HG03354 (cell line): ENCODE measurements at regions not wholly inside any gene's neighbourhood (a gene's known extent, or its start where the extent isn't known, plus 50 kb on each side); places are given as distances from the start of the nearest gene placed in this dataset.

Experiments
- ATAC-seq: cut with Tn5 transposase; IDR thresholded peaks from one replicate; pipeline ENCODE4 v1.9.1; 2021; ENCODE audit warnings: mild to moderate bottlenecking; ENCODE audit not compliant: unreplicated experiment, poor library complexity, severe bottlenecking

GRCh38 chr2:238979636-238980035 is 131.8 kb downstream of the TWIST2 start:
- no peak for ATAC-seq

DNA sequence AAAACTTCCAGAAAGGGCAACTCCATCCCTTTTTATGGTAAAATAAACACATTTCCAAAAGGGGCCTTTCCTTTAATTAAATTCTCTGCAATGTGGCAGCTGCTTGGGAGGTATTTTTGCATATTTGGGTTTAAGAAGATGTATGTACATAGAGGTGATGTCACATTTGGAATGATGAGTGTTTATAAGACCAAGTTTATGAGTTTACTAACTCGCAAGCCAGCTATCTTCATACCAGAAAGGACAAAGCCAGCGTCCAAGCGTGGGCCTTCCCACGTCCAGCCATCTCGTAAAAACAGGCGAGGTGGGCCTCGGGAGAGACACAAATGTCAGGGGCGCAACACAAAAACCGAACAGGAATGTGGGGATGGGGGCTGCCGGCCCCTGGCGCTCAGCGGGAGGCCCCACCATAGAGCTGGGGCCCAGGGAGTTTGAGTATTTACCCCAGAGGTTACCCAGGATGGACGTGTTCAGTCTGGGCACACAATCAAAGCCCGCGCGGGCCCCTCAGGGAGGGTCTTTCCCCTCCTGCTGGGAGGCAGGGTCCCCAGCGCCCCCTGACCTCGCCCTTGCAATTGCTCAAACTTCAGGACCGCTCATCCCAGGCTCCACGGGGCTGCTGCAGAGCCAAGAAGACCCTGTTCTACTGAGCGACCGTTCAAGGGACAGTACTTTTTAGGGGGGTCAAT is 137.3 kb downstream of the TWIST2 start:
- no peak for ATAC-seq

GRCh38 chr2:238985931-238986446 is 138.1 kb downstream of the TWIST2 start:
- no peak for ATAC-seq

DNA sequence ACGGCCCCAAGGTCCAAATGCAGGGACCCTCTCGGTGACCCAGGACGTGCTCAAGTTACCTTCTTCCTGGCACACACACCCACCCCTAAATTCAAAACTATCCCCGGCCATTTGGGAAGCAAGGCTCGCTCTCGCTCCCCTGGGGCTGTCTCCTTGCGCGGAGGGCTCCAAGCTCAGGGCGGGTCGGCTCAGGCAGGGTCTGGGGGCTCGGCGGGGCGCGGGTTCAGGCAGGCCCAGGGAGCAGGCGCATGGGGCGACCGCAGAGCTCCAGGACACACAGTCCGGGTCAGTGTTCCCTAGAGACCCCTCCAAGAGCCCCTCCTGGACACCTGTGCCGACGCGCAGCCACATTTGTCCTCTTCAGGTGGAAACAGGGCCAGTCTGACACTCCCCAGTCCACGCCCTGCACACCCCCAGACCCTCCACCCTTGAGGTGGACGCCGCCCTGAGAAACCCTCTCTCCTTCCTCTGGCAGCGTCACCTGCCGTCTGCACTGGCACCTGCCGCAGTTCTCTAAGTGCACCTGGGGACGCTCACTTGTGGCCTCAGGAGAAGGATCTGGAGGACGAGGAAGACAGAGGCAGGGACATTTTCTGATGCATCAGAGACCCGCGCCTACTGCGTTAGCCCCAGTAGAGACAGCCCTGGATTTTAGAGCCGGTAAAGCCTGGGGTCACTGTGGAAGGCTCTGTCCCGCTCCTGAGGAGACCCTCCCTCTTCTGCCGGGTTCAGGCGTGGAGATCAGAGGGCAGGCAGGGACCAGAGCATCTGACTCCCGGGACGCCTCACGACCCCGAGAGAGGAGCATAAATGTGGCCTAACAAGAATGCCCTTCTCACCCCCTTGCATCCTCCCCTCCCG is 138.8 kb downstream of the TWIST2 start:
- ATAC-seq, result no peak

GRCh38 chr2:238987352-238987981 is 139.6 kb downstream of the TWIST2 start:
- ATAC-seq, result no peak

GRCh38 chr2:238988105-238988504 is 140.2 kb downstream of the TWIST2 start:
- no peak for ATAC-seq

- ATAC-seq, result no peak
Observed at GRCh38 chr2:238988752-238989151, 140.9 kb downstream of the TWIST2 start.

GRCh38 chr2:238989484-238989883 is 141.6 kb downstream of the TWIST2 start:
- ATAC-seq, result no peak

DNA sequence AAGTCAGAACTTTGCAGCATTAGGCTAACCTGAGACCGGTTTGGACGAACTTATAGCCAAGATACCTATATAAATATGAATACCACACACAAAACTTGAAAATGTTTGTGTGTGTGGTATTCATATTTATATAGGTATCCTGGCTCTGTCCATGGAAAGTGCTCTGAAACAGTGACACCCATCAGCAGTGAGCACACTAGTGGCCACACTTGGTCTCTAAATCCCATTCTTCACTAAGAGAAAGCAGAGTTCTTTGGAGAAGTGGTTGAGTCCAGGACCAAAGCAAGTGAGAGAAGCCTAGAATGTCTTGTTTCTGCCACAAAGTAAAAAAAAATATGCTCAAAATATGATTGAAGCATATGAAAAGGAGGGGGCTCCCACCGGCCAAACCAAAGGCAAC is 146.5 kb downstream of the TWIST2 start:
- no peak for ATAC-seq

DNA sequence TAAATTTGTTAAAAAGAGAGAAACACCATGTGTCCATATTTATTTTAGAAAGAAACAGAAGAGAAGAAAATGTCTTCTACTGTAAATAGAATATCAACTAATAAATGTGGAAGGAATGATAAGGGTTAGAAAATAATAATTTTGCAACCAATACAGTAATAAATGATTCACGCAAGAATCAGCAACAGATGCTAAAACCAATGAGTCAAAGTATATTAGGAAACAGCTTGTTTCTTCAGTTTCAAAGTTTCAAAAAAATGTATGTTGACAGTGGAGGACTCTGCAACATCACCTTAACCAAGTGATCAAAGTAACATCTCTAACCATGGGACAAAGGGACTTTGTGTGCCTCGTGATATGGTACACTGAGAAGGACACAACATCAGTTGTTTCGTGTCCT is 147.0 kb downstream of the TWIST2 start:
- ATAC-seq, result no peak

DNA sequence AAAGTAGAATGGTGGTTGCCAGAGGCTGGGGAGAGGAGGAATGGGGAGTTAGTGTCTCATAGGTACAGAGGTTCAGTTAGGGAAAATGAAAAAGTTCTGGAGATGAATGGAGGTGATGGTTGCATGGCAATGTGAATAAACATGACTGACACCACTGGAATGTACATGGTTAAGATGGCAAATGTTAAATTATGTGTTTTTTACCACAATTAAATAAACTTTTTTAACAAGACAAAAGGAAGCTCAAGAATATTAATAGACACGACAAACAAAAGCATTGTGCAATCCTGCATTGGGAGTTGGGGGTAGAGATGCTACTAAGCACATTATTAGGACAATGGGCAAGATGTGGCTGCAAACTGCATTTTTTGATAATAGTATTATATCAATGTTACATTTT is 147.7 kb downstream of the TWIST2 start:
- no peak for ATAC-seq

- ATAC-seq, result no peak
Observed at GRCh38 chr2:238996331-238997136, 148.6 kb downstream of the TWIST2 start.

- no peak for ATAC-seq
Observed at GRCh38 chr2:238997137-238997390, 149.2 kb downstream of the TWIST2 start.

- ATAC-seq, result no peak
Observed at GRCh38 chr2:238997684-238998083, 149.8 kb downstream of the TWIST2 start.
